NB4 (cell line): ENCODE measurements at regions not wholly inside any gene's neighbourhood (a gene's known extent, or its start where the extent isn't known, plus 50 kb on each side); places are given as distances from the start of the nearest gene placed in this dataset.
"Not testable (repeated sequence)": the region's sequence is repeated elsewhere in the genome, so short reads cannot be mapped to it uniquely, and the experiment has no call there.

ENCODE experiments used
- DNase-seq: peaks from one replicate; pipeline ENCODE4 v3.0.0; 2010; ENCODE audit warnings: low read depth
- H3K4me3 ChIP-seq: one replicate; pipeline ENCODE4 v1.5.1; 2011; ENCODE audit warnings: mild to moderate bottlenecking, low read depth, low read length, moderate library complexity
- CTCF ChIP-seq: IDR thresholded peaks from one replicate; pipeline ENCODE4 v1.5.1; 2012; ENCODE audit warnings: low read depth, low read length
- MYC ChIP-seq: IDR thresholded peaks from 2 replicates; pipeline ENCODE4 v1.6.1; 2011; ENCODE audit warnings: low read depth, low read length
- POLR2A ChIP-seq: IDR thresholded peaks from 2 replicates; pipeline ENCODE4 v1.6.1; 2011; ENCODE audit warnings: mild to moderate bottlenecking; ENCODE audit not compliant: insufficient read length; ENCODE audit errors: extremely low read depth
- TF ChIP-seq, protein P1 (sequence below): IDR thresholded peaks from 2 replicates; pipeline ENCODE4 v1.6.1; 2011; ENCODE audit warnings: low read depth, low read length

DNA sequence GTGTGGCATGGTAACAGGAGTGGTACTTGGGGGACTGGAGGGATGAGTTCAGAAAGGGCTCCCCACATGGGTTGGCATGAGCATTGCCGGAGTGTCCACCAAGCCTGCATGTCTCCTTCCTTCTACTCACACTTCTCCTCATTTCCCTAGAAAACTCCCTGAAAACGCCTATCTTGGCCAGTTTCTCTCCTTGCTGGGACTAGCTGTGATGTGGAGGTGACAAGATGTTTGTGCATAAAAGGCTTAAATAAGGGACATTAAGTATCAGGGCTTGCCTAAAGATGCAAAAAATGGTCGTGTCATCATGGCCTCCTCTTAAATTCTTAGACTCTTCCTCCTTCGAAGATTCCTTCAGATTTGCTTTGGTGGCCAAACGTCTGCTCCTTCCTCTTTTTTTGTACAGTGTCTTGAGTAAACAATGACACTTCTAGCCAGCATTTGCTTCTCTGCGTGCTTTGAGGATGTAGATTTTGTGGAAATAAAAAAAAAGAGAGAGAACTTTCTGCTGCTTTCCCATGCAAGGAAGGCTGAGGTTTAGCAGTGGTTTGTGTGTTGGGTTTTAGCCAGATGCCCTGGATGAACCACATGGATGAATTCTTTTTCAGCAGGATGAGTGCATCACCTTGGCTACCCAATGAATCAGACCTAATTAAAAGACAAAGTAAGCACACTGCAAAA is 239.1 kb upstream of the IRF2BP2 start:
- no peak overlapping the region for H3K4me3 ChIP-seq
- TF ChIP-seq MYC (no peak), CTCF (peak; percentile 24)
- TF ChIP-seq, protein P1, sequence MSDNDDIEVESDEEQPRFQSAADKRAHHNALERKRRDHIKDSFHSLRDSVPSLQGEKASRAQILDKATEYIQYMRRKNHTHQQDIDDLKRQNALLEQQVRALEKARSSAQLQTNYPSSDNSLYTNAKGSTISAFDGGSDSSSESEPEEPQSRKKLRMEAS, result peak; percentile 37
- peak; percentile 89 for DNase-seq

DNA sequence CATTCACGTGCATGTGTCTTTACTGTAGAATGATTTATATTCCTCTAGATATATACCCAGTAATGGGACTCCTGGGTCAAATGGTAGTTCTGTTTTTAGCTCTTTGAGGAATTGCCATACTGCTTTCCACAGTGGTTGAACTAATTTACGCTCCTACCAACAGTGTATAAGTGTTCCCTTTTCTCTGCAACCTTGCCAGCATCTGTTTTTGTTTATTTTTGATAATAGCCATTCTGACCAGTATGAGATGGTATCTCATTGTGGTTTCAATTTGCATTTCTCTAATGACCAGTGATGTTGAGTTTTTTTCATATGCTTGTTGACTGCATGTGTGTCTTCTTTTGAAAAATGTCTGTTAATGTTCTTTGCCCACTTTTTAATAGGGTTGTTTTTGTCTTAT is 236.8 kb upstream of the IRF2BP2 start:
- H3K4me3 ChIP-seq, result not testable (repeated sequence)

GRCh38 chr1:234845836-234846235 is 235.9 kb upstream of the IRF2BP2 start:
- TF ChIP-seq POLR2A, result no peak
- no peak for TF ChIP-seq MYC
- TF ChIP-seq, protein P1, result no peak
- no peak for TF ChIP-seq CTCF
- H3K4me3 ChIP-seq, result no peak overlapping the region

More for the DNA sequence above, 236.8 kb upstream of the IRF2BP2 start:
- DNase-seq, result not testable (repeated sequence)

DNA sequence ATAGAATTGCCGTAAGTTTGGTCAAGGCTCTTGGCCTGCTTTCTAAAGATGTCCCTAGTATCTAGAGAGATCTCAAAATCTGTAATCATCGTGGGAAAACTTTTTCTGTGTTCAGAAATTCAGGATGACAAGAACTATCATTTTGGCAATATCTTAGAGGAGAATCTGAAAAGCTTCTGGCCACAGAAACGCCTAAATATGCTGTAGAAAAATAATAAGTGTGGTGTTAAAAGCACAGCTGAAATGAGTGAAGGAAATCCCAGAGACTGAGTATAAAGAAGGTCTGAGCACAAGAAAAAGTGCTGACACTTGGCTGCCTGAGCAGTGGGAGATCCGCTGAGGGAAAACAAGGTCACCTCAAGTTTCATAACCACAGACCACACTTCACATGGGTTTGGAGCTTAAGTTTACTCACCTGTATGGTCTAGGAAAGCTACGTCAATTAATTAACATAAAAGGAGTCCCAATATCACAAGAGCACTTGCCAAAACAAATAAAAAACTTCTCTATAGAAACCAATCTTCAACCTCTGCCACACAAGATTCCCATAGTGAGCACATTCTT is 235.2 kb upstream of the IRF2BP2 start:
- H3K4me3 ChIP-seq, result no peak overlapping the region
- TF ChIP-seq, protein P1, result no peak
- TF ChIP-seq MYC (no peak), CTCF (no peak), POLR2A (no peak)
- no peak for DNase-seq

More at GRCh38 chr1:234845836-234846235, 235.9 kb upstream of the IRF2BP2 start:
- DNase-seq, result no peak

- DNase-seq, result peak; percentile 59
- no peak for TF ChIP-seq POLR2A
- TF ChIP-seq CTCF, result no peak
- no peak for TF ChIP-seq MYC
- TF ChIP-seq, protein P1, result no peak
- H3K4me3 ChIP-seq, result no peak overlapping the region
Measured at GRCh38 chr1:234844479-234845031, 234.6 kb upstream of the IRF2BP2 start.

DNA sequence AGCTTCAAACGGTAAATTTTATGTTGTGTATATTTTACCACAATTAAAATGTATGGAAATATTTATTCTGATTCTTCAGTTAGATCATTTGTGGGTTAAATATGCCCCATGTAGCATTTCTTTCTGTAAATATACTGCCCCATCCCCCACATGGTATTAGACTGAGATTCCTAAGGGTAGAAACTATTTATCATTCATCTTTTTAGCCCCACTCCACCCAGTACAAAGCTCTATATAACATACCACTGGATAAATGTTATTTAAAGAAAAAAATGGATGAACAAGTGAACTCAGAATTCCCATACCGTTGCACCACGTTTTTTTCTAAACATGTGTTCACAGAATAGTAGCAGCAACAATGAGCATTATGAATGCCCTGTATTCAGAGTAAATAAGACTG is 234.0 kb upstream of the IRF2BP2 start:
- DNase-seq, result no peak
- TF ChIP-seq MYC, result no peak
- TF ChIP-seq, protein P1, result no peak
- no peak for TF ChIP-seq POLR2A
- no peak for TF ChIP-seq CTCF
- H3K4me3 ChIP-seq, result no peak overlapping the region
